Medulla oblongata (tissue), 1 donor: ENCODE measurements at regions not wholly inside any gene's neighbourhood (a gene's known extent, or its start where the extent isn't known, plus 50 kb on each side); places are given as distances from the start of the nearest gene placed in this dataset.

ENCODE experiments used
- DNase-seq: peaks from one replicate; pipeline ENCODE4 v3.0.0-alpha.2; 2015; ENCODE audit errors: extremely low spot score

- no peak for DNase-seq
These were observed 79.0 kb downstream of the LBH start for GRCh38 chr2:30310371-30310770.

DNA sequence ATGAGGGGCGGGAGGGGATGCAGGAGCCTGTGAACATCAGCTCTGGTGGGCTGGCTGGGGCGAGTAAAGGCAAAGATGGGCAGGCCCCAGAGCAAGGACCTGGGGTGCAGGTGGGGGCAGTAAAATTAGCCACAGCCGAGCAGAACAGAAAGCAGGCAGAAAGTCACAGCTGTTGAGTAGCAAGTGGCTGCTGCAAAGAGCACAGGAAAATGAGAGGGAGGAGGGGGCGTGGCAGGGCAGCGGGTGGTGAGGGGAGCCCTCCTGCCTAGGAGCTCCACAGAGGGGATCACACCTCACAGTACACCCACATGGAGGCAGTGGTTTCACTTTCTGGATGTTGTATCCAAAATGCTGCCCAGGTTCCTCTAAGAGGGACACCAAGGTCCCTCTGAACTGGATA is 79.6 kb downstream of the LBH start:
- no peak for DNase-seq

DNA sequence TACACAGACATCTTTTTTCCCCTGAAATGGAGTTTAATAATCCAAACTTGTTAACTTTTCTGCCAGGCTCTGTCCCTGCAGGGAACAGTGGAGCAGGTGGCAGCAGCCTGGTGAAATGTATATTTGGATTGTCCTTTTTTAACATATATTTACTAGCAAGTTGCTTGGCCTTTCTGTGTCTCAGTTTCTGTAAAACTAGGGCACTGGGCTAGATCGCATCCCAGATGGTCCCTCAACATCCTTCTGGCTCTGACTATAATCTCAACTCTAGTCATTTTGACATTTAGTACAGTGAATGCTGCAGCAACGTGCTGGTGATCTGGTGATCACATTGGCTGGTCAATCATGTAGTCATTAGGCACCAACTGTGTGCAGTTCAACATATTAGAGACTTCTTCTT is 80.4 kb downstream of the LBH start:
- DNase-seq = no peak

DNA sequence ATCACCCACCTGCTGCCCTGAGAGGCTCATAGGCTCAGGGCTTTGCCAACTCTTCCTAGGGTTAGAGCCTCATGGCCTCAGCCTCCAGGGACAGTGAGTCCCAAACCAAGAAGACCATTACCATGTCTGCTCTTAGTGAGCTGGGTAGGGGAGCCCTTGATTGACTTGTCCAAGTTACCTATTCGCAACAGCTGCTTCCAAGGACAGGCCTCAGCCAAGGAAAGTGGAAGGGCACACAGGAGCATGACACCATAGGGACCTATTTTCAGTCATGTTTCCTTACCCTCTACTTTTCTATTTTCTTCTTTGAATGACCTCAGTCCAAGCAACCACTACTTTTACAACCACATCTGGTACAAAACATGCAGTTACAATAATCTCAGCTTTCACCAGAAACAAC is 81.6 kb downstream of the LBH start:
- no peak for DNase-seq

GRCh38 chr2:30314981-30315380 is 83.6 kb downstream of the LBH start:
- no peak for DNase-seq

GRCh38 chr2:30315391-30316063 is 84.2 kb downstream of the LBH start:
- no peak for DNase-seq

DNA sequence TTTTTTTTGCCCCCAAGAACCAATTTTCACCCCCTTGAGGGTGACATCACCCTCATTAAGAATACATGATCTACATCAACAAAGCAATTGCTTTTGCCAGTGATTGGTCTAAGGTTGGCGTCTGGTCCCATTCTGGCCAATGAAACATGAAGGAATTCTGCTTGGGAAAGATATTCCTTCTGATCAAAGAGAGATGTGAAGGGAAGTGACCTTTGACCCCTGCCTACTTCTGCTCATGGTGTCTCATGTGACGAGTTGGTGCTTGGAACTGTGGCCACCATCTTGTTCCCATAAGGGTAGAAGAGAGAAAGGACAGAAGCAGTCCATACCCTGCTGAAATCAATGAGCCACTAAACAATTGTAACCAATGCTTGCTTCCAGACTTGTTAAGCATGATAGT is 85.1 kb downstream of the LBH start:
- DNase-seq = no peak

DNA sequence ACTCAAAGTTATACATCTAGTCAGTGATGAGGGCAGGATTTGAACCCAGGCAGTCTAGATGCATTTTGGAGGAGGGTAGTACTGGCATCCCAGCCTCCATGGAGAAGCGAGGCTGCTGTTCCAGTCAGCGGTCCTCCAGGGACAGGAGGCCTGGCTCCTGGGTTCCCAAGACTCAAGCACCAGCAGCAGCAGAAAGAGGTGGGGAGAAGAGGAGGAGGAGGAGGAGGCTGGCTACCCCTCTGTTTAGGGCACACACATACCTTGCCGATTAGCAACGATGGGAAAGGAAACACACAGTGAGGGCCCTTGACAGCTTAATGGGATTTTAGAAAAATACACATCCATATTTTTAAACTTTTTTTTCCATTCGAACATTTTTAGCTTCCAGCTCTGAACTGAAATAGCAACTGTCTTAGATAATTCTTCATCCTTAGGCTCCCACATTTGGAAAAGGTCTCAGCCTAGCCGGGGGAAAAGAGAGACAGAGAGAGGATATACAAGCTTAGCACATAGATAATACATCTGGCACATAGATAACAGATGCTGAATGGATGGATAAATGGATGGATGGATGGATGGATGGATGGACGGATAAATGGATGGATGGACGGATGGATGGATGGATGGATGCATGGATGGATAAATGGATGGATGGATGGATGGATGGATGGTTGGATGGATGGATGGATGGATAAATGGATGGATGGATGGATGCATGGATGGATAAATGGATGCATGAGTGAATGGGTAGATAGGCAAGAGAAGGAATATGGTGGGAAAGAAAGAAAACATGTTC is 87.9 kb downstream of the LBH start:
- no peak for DNase-seq

- DNase-seq = no peak
These were observed 90.1 kb downstream of the LBH start for GRCh38 chr2:30321466-30321865.

GRCh38 chr2:30323499-30323898 is 92.2 kb downstream of the LBH start:
- DNase-seq = no peak

DNA sequence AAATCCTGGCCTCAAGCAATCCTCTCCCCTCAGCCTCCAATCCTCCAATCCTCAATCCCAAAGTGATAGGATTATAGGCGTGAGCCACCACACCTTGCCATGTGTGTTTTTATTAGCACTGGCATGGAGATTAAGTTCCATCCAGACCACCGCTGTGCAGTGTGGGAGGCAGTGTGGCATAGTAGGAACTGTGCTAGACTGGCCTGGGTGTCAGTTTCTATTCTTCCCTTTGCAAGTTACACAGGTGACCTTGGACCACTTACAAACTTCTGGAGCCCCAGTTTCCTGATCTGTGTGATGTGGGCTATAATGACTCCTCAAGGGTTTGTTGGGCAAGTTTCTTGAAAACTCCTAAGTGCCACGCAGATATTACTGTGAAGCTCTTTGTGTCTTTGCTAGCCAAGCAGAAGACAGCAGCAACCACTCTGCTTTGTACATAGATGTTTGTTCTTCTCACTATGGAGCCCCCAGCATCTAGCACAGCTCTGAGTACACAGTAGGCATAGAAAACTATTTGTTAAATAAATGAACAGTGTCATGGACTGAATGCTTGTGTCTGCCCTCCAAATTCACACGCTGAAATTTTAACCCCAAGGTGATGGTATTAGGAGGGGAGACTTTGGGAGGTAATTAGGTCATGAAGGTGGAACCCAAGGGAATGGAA is 93.0 kb downstream of the LBH start:
- no peak for DNase-seq

- no peak for DNase-seq
These were observed 94.4 kb downstream of the LBH start for GRCh38 chr2:30325600-30326328.

GRCh38 chr2:30326497-30326896 is 95.2 kb downstream of the LBH start:
- no peak for DNase-seq

DNA sequence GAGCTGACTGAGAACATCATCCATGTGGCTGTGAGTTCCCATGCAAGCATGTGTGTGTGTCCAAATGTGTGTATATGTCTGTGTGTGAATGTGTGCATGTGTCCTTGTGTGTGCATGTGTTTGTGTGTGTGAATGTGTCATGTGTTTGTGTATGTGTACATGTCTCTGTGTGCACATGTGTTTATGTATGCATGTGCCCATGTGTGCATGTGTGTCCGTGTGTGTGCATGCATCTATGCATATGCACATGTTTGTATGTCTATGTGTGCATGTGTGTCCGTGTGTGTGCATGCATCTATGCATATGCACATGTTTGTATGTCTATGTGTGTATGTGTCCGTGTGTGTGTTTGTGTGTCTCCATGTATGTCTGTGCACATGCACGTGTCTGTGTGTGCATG is 99.7 kb downstream of the LBH start:
- no peak for DNase-seq

DNA sequence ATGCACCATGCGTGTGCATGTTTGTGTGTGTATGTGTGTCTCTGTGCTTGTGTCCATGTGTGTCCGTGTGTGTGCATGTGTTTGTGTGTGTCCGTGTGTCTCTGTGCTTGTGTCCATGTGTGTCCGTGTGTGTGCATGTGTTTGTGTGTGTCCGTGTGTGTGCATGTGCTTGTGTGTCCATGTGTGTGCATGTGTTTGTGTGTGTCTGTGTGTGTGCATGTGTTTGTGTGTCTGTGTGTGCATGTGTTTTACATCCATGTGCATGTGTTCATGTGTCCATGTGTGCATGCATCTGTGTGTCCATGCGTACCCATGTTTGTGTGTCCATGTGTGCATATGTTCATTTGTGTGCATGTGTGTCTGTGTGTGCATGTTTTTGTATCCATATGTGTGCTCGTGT is 100.5 kb downstream of the LBH start:
- no peak for DNase-seq

DNA sequence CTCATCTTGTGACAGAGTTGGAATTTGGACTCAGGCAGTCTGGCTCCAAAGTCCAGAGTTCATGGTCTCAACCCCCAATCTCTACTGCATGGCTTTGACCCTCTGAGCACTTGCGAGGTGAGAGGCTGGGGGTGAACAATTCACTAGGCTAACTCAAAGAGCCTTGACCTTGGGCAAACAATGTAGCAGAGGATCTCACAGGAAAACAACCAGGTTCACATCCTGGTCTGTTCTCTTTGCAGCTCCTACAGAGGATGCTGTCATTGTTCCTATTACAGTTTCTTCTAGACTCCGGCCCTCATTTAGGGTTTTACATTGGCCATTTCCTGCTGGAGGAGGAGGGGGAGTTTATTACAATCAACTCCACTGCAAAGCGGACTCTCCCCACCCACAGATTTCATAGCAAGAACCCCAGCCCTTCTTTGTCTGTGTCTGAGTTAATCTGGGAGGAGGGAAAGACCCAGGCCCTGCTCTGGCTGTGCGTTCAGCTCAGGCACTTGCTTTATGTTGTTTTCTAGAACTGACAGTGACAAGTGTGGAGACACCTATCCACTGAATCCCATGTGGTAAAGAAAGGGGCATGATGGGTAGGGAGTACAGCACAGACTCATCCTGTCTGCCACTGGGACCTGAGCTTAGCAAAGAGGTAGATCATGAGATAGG is 101.6 kb downstream of the LBH start:
- no peak for DNase-seq

GRCh38 chr2:30334762-30335363 is 103.5 kb downstream of the LBH start:
- DNase-seq = no peak

- DNase-seq = no peak
These were observed 104.8 kb downstream of the LBH start for GRCh38 chr2:30336084-30336483.

DNA sequence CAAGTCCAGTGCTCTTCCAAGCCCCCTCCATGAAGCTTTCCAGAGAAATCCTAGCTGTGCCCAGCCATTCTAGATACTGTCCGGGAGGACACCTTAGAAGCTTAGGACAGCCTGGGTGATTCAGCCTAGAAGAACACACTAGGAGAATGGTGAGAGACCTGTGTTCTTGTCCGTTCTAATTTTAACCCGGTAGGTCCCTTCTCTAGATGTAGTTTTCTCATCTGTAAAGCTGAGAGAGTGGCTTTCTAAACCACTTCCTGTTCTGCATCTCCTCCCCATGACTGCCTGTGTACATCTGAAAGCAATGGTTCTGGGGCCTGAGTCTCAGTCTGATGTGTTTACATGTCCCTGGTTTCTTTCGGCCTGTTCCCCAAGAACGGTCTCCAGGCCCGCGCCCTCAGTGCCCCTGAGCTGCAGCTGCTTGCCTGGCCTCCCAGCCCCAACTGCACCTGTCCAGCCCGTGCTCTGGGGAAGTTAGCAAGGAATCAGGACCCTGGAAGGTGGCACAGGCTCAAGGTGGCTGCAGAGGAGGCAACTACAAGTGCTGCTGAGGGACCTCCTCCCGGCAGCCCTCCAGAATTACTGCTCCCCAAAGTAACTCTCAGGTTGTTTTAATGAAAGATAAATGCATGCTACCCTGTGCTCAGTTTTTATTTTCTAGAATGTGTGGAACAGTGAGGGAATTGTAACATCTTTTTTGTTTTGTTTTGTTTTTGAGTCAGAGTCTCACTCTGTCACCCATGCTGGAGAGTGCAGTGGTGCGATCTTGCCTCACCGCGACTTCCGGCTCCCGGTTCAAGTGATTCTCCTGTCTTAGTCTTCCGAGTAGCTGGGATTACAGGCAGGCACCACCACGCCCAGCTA is 105.9 kb downstream of the LBH start:
- DNase-seq = no peak

DNA sequence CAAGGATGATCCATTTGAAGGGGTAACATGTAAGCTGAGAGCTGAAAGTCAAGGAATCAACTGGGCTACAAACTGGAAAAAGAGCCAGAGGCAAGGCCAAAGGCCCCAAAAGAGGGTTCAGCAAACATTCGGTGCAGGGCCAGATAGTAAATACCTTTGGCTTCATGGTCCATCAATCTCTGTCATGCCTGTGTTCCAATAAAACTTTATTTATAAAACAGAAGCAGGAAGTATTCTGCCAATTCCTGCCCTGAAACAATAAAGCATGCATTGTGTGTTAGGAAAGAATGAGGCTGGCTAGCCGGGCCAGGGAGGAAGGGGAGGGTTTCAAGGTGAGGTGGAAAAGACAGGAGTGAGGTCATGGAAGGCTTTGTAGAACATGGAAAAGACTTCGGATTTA is 107.1 kb downstream of the LBH start:
- no peak for DNase-seq
